Adrenal gland (tissue), 5 donors: ENCODE measurements at regions not wholly inside any gene's neighbourhood (a gene's known extent, or its start where the extent isn't known, plus 50 kb on each side); places are given as distances from the start of the nearest gene placed in this dataset.
"Not testable (repeated sequence)": the region's sequence is repeated elsewhere in the genome, so short reads cannot be mapped to it uniquely, and the experiment has no call there.

Experiments used
- POLR2A ChIP-seq, 2 donors: fragments of 450-650 bp; IDR thresholded peaks; one replicate each; pipeline ENCODE4 v1.6.1; 2017; ENCODE audit warnings: antibody characterized with exemption in 2 of 2, mild to moderate bottlenecking in 2 of 2, moderate library complexity in 1 of 2
- TF ChIP-seq, protein P1 (sequence below), 6 experiments: fragments of 450-650 bp in 4 of 6; fragments of 200-600 bp in 2 of 6; sonication (generic) in 1 of 6; IDR thresholded peaks; 1 replicate in 5 of 6; 2 replicates in 1 of 6; pipeline versions ENCODE4 v1.5.1 to v1.8.0; 2016 to 2021; ENCODE audit warnings: antibody characterized with exemption in 6 of 6, mild to moderate bottlenecking in 2 of 6, moderate library complexity in 1 of 6
- donor health status: DM: no; HTN: no; CAD: no.

GRCh38 chr12:30520285-30520684 lies 175.4 kb downstream of the IPO8 start:
- TF ChIP-seq, protein P1, sequence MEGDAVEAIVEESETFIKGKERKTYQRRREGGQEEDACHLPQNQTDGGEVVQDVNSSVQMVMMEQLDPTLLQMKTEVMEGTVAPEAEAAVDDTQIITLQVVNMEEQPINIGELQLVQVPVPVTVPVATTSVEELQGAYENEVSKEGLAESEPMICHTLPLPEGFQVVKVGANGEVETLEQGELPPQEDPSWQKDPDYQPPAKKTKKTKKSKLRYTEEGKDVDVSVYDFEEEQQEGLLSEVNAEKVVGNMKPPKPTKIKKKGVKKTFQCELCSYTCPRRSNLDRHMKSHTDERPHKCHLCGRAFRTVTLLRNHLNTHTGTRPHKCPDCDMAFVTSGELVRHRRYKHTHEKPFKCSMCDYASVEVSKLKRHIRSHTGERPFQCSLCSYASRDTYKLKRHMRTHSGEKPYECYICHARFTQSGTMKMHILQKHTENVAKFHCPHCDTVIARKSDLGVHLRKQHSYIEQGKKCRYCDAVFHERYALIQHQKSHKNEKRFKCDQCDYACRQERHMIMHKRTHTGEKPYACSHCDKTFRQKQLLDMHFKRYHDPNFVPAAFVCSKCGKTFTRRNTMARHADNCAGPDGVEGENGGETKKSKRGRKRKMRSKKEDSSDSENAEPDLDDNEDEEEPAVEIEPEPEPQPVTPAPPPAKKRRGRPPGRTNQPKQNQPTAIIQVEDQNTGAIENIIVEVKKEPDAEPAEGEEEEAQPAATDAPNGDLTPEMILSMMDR (IDR thresholded peaks at IDR 0.05): not testable (repeated sequence)
- not testable (repeated sequence) for TF ChIP-seq POLR2A (IDR thresholded peaks at IDR 0.05)
